GM23338 (cell line): ENCODE measurements at regions not wholly inside any gene's neighbourhood (a gene's known extent, or its start where the extent isn't known, plus 50 kb on each side); places are given as distances from the start of the nearest gene placed in this dataset.

Experiments used
- ATAC-seq: fragments of 200-7000 bp; cut with Tn5 transposase; 3 replicates; pipeline ENCODE4 v1.9.1; 2020
- DNase-seq: peaks from one replicate; pipeline ENCODE4 v3.0.0-alpha.2; 2015; ENCODE audit warnings: low spot score
- H2AFZ ChIP-seq: fragments of 200-600 bp; sonication (generic); 2 replicates; pipeline ENCODE4 v1.8.0; 2016; ENCODE audit warnings: antibody characterized with exemption, mild to moderate bottlenecking, moderate library complexity
- H3F3A ChIP-seq: fragments of 200-600 bp; sonication (generic); replicated peaks from 2 replicates; pipeline ENCODE4 v1.8.0; 2017; ENCODE audit warnings: antibody characterized with exemption, mixed run types, low read depth
- H3K27ac ChIP-seq: fragments of 200-600 bp; sonication (generic); 2 replicates; pipeline ENCODE4 v1.6.1; 2016; ENCODE audit warnings: low read depth
- H3K27me3 ChIP-seq: fragments of 200-600 bp; sonication (generic); 2 replicates; pipeline ENCODE4 v1.8.0; 2016; ENCODE audit warnings: mild to moderate bottlenecking, mixed run types, moderate library complexity; ENCODE audit not compliant: insufficient read depth
- H3K36me3 ChIP-seq: fragments of 200-600 bp; sonication (generic); 2 replicates; pipeline ENCODE4 v1.8.0; 2016; ENCODE audit warnings: mild to moderate bottlenecking; ENCODE audit not compliant: insufficient read depth
- H3K4me1 ChIP-seq: fragments of 200-600 bp; sonication (generic); 2 replicates; pipeline ENCODE4 v1.8.0; 2016; ENCODE audit warnings: mild to moderate bottlenecking, moderate library complexity; ENCODE audit not compliant: insufficient read depth
- H3K4me2 ChIP-seq: fragments of 200-600 bp; sonication (generic); 2 replicates; pipeline ENCODE4 v1.7.1; 2017; ENCODE audit warnings: mixed run types
- H3K4me3 ChIP-seq: fragments of 200-600 bp; sonication (generic); 2 replicates; pipeline ENCODE4 v1.6.1; 2016; ENCODE audit warnings: mixed run types
- H3K79me2 ChIP-seq: fragments of 200-600 bp; sonication (generic); replicated peaks from 2 replicates; pipeline ENCODE4 v1.8.0; 2017; ENCODE audit warnings: mild to moderate bottlenecking; ENCODE audit not compliant: insufficient read depth
- H3K9me2 ChIP-seq: fragments of 200-600 bp; sonication (generic); 2 replicates; pipeline ENCODE4 v1.8.0; 2017; ENCODE audit not compliant: insufficient read depth
- H4K20me1 ChIP-seq: fragments of 200-600 bp; sonication (generic); replicated peaks from 2 replicates; pipeline ENCODE4 v1.8.0; 2017; ENCODE audit warnings: mild to moderate bottlenecking; ENCODE audit not compliant: insufficient read depth
- H3K27ac Mint-ChIP-seq: 2 replicates; pipeline ENCODE4 v1.8.0; 2020; ENCODE audit warnings: inconsistent platforms, mild to moderate bottlenecking, moderate library complexity, mixed read lengths
- H3K27me3 Mint-ChIP-seq: 3 replicates; pipeline ENCODE4 v1.8.0; 2022; ENCODE audit warnings: low read depth, mild to moderate bottlenecking, moderate library complexity, mixed read lengths, inconsistent platforms; ENCODE audit not compliant: insufficient read depth, poor library complexity
- H3K36me3 Mint-ChIP-seq: 3 replicates; pipeline ENCODE4 v1.8.0; 2021; ENCODE audit warnings: low read depth, mild to moderate bottlenecking, inconsistent platforms, moderate library complexity, mixed read lengths
- H3K4me1 Mint-ChIP-seq: 3 replicates; pipeline ENCODE4 v1.8.0; 2020; ENCODE audit warnings: mild to moderate bottlenecking, inconsistent platforms, mixed read lengths
- H3K4me3 Mint-ChIP-seq: 3 replicates; pipeline ENCODE4 v1.8.0; 2021; ENCODE audit warnings: moderate library complexity, mild to moderate bottlenecking, inconsistent platforms, mixed read lengths
- H3K9me3 Mint-ChIP-seq: 3 replicates; pipeline ENCODE4 v1.8.0; 2020; ENCODE audit warnings: moderate library complexity, mild to moderate bottlenecking, inconsistent platforms, mixed read lengths
- CREB1 ChIP-seq: fragments of 250-450 bp; sonication (Bioruptor Pico); IDR thresholded peaks from 2 replicates; pipeline ENCODE4 v1.5.0; 2020; ENCODE audit warnings: low read depth, mild to moderate bottlenecking, moderate library complexity
- EZH2 ChIP-seq: fragments of 200-600 bp; sonication (generic); IDR thresholded peaks from one replicate; pipeline ENCODE4 v1.8.0; 2017; ENCODE audit warnings: antibody characterized with exemption, mild to moderate bottlenecking, low read depth; ENCODE audit not compliant: unreplicated experiment
- JUNB ChIP-seq: IDR thresholded peaks from one replicate; pipeline ENCODE4 v1.6.1; 2016; ENCODE audit warnings: antibody characterized with exemption; ENCODE audit not compliant: unreplicated experiment
- NANOG ChIP-seq: IDR thresholded peaks from 2 replicates; pipeline ENCODE4 v1.6.1; 2016; ENCODE audit warnings: antibody characterized with exemption, borderline replicate concordance
- POLR2AphosphoS5 ChIP-seq: IDR thresholded peaks from 2 replicates; pipeline ENCODE4 v1.6.1; 2016; ENCODE audit warnings: antibody characterized with exemption, low read depth
- STAT1 ChIP-seq: IDR thresholded peaks from one replicate; pipeline ENCODE4 v1.6.1; 2016; ENCODE audit warnings: antibody characterized with exemption; ENCODE audit not compliant: unreplicated experiment
- ZNF114 ChIP-seq: fragments of 250-450 bp; sonication (Bioruptor Pico); IDR thresholded peaks from 2 replicates; pipeline ENCODE4 v1.5.0; 2020; ENCODE audit warnings: mild to moderate bottlenecking, moderate library complexity
- ZNF331 ChIP-seq: fragments of 250-450 bp; sonication (Bioruptor Pico); IDR thresholded peaks from 2 replicates; pipeline ENCODE4 v1.5.0; 2020; ENCODE audit warnings: low read depth, mild to moderate bottlenecking, moderate library complexity
- TF ChIP-seq, protein P1 (sequence below): fragments of 250-450 bp; sonication (Bioruptor Pico); IDR thresholded peaks from 2 replicates; pipeline ENCODE4 v1.5.0; 2020; ENCODE audit warnings: mild to moderate bottlenecking, moderate library complexity
- TF ChIP-seq, protein P2 (sequence below): IDR thresholded peaks from 2 replicates; pipeline ENCODE4 v1.6.1; 2016; ENCODE audit warnings: antibody characterized with exemption
- TF ChIP-seq, protein P3 (sequence below): IDR thresholded peaks from one replicate; pipeline ENCODE4 v1.6.1; 2018; ENCODE audit warnings: antibody characterized with exemption; ENCODE audit not compliant: unreplicated experiment
- TF ChIP-seq, protein P4 (sequence below), 2 experiments: fragments of 200-600 bp in 1 of 2; sonication (generic) in 1 of 2; conservative IDR thresholded peaks; 2 replicates each; pipeline versions ENCODE4 v1.5.1 to v1.6.1; 2016 to 2017; ENCODE audit warnings: antibody characterized with exemption in 2 of 2, low read depth in 2 of 2, mild to moderate bottlenecking in 2 of 2, moderate library complexity in 1 of 2

DNA sequence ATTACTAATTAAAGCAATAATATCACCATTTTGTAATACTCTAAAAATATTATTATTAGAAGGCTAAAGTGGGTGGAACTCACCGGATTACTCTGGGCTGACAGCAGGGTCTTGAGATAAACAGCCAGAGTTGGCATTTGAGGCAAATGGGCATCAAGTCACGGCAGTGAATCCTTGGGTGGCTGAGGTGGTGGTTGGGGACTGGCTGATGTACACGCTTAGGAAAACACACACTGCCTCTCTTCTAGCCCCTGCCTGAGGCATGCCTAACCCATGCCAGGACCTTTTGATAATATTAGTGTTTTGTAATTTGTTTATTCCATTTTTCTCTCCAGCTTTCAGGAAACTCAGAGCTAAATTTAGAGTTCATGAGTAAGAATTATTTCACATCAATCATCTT, 76.8 kb downstream of the ACKR3 start (continued):
- TF ChIP-seq, protein P1, sequence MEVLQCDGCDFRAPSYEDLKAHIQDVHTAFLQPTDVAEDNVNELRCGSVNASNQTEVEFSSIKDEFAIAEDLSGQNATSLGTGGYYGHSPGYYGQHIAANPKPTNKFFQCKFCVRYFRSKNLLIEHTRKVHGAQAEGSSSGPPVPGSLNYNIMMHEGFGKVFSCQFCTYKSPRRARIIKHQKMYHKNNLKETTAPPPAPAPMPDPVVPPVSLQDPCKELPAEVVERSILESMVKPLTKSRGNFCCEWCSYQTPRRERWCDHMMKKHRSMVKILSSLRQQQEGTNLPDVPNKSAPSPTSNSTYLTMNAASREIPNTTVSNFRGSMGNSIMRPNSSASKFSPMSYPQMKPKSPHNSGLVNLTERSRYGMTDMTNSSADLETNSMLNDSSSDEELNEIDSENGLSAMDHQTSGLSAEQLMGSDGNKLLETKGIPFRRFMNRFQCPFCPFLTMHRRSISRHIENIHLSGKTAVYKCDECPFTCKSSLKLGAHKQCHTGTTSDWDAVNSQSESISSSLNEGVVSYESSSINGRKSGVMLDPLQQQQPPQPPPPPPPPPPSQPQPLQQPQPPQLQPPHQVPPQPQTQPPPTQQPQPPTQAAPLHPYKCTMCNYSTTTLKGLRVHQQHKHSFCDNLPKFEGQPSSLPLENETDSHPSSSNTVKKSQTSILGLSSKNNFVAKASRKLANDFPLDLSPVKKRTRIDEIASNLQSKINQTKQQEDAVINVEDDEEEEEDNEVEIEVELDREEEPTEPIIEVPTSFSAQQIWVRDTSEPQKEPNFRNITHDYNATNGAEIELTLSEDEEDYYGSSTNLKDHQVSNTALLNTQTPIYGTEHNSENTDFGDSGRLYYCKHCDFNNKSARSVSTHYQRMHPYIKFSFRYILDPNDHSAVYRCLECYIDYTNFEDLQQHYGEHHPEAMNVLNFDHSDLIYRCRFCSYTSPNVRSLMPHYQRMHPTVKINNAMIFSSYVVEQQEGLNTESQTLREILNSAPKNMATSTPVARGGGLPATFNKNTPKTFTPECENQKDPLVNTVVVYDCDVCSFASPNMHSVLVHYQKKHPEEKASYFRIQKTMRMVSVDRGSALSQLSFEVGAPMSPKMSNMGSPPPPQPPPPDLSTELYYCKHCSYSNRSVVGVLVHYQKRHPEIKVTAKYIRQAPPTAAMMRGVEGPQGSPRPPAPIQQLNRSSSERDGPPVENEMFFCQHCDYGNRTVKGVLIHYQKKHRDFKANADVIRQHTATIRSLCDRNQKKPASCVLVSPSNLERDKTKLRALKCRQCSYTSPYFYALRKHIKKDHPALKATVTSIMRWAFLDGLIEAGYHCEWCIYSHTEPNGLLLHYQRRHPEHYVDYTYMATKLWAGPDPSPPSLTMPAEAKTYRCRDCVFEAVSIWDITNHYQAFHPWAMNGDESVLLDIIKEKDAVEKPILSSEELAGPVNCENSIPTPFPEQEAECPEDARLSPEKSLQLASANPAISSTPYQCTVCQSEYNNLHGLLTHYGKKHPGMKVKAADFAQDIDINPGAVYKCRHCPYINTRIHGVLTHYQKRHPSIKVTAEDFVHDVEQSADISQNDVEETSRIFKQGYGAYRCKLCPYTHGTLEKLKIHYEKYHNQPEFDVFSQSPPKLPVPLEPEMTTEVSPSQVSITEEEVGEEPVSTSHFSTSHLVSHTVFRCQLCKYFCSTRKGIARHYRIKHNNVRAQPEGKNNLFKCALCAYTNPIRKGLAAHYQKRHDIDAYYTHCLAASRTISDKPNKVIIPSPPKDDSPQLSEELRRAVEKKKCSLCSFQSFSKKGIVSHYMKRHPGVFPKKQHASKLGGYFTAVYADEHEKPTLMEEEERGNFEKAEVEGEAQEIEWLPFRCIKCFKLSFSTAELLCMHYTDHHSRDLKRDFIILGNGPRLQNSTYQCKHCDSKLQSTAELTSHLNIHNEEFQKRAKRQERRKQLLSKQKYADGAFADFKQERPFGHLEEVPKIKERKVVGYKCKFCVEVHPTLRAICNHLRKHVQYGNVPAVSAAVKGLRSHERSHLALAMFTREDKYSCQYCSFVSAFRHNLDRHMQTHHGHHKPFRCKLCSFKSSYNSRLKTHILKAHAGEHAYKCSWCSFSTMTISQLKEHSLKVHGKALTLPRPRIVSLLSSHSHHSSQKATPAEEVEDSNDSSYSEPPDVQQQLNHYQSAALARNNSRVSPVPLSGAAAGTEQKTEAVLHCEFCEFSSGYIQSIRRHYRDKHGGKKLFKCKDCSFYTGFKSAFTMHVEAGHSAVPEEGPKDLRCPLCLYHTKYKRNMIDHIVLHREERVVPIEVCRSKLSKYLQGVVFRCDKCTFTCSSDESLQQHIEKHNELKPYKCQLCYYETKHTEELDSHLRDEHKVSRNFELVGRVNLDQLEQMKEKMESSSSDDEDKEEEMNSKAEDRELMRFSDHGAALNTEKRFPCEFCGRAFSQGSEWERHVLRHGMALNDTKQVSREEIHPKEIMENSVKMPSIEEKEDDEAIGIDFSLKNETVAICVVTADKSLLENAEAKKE (CRISPR knock-in tag) = no peak
- TF ChIP-seq ZNF331 (CRISPR knock-in tag) = no peak
- TF ChIP-seq, protein P2, sequence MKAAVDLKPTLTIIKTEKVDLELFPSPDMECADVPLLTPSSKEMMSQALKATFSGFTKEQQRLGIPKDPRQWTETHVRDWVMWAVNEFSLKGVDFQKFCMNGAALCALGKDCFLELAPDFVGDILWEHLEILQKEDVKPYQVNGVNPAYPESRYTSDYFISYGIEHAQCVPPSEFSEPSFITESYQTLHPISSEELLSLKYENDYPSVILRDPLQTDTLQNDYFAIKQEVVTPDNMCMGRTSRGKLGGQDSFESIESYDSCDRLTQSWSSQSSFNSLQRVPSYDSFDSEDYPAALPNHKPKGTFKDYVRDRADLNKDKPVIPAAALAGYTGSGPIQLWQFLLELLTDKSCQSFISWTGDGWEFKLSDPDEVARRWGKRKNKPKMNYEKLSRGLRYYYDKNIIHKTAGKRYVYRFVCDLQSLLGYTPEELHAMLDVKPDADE = no peak
- no peak for TF ChIP-seq EZH2

DNA sequence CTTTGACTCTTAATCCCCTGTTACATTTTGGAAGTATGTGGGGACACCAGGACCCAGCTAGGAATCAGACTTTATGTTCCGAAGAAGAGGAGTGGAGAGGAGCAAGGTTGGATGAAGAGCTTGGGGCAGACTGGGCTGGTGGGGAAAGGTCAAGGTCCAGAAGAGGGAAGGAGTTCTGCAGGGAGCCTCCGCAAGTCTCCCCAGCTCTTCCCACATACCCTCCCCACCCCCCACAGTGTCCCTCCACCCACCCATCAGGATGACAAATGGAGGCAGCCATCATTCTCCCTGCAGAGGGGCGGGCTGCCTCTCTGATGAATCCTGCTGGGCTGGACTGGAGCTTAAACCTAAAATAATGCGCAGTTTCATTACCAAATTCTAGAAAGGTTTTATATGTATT, 77.2 kb downstream of the ACKR3 start:
- Mint-ChIP-seq H3K4me3 (no peak overlapping the region), H3K4me1 (peaks cover 3% of the 10 kb centered on the region; the same call in 2 of the 3 replicates), H3K27me3 (peaks cover 2% of the 10 kb centered on the region), H3K27ac (no peak overlapping the region), H3K36me3 (no peaks in the 10 kb centered on the region; the same call in 2 of the 3 replicates), H3K9me3 (peaks cover 4% of the 10 kb centered on the region; the same call in 2 of the 3 replicates)
- Histone ChIP-seq H3K4me2 (no peak overlapping the region), H3K79me2 (no peaks in the 10 kb centered on the region), H3K27me3 (no peaks in the 10 kb centered on the region), H3K27ac (no peak overlapping the region), H4K20me1 (no peaks in the 10 kb centered on the region), H3K4me1 (no peaks in the 10 kb centered on the region), H3K36me3 (no peaks in the 10 kb centered on the region), H3K9me2 (no peaks in the 10 kb centered on the region), H3F3A (no peaks in the 10 kb centered on the region), H3K4me3 (no peak overlapping the region), H2AFZ (no peak overlapping the region)
- ATAC-seq (no peak), DNase-seq (no peak)
- TF ChIP-seq ZNF331 (CRISPR knock-in tag) (no peak), ZNF114 (CRISPR knock-in tag) (no peak), NANOG (no peak), JUNB (no peak), CREB1 (CRISPR knock-in tag) (no peak), STAT1 (no peak), POLR2AphosphoS5 (no peak), EZH2 (no peak)
- TF ChIP-seq, protein P3, sequence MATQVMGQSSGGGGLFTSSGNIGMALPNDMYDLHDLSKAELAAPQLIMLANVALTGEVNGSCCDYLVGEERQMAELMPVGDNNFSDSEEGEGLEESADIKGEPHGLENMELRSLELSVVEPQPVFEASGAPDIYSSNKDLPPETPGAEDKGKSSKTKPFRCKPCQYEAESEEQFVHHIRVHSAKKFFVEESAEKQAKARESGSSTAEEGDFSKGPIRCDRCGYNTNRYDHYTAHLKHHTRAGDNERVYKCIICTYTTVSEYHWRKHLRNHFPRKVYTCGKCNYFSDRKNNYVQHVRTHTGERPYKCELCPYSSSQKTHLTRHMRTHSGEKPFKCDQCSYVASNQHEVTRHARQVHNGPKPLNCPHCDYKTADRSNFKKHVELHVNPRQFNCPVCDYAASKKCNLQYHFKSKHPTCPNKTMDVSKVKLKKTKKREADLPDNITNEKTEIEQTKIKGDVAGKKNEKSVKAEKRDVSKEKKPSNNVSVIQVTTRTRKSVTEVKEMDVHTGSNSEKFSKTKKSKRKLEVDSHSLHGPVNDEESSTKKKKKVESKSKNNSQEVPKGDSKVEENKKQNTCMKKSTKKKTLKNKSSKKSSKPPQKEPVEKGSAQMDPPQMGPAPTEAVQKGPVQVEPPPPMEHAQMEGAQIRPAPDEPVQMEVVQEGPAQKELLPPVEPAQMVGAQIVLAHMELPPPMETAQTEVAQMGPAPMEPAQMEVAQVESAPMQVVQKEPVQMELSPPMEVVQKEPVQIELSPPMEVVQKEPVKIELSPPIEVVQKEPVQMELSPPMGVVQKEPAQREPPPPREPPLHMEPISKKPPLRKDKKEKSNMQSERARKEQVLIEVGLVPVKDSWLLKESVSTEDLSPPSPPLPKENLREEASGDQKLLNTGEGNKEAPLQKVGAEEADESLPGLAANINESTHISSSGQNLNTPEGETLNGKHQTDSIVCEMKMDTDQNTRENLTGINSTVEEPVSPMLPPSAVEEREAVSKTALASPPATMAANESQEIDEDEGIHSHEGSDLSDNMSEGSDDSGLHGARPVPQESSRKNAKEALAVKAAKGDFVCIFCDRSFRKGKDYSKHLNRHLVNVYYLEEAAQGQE = no peak
- TF ChIP-seq, protein P4, sequence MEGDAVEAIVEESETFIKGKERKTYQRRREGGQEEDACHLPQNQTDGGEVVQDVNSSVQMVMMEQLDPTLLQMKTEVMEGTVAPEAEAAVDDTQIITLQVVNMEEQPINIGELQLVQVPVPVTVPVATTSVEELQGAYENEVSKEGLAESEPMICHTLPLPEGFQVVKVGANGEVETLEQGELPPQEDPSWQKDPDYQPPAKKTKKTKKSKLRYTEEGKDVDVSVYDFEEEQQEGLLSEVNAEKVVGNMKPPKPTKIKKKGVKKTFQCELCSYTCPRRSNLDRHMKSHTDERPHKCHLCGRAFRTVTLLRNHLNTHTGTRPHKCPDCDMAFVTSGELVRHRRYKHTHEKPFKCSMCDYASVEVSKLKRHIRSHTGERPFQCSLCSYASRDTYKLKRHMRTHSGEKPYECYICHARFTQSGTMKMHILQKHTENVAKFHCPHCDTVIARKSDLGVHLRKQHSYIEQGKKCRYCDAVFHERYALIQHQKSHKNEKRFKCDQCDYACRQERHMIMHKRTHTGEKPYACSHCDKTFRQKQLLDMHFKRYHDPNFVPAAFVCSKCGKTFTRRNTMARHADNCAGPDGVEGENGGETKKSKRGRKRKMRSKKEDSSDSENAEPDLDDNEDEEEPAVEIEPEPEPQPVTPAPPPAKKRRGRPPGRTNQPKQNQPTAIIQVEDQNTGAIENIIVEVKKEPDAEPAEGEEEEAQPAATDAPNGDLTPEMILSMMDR (conservative IDR thresholded peaks at IDR 0.05; ENCODE audit: low read depth in 2 of 2) = no peak
